Left lung (tissue), 4 donors: ENCODE measurements at regions not wholly inside any gene's neighbourhood (a gene's known extent, or its start where the extent isn't known, plus 50 kb on each side); places are given as distances from the start of the nearest gene placed in this dataset.

Experiments used
- ATAC-seq: fragments of 200-7000 bp; cut with Tn5 transposase; one replicate; pipeline ENCODE4 v1.9.1; 2020; ENCODE audit warnings: moderate library complexity
- DNase-seq, 4 donors: peaks; one replicate each; pipeline ENCODE4 v3.0.0-alpha.2; 2013 to 2020
- H3K27ac ChIP-seq, 2 donors: fragments of 200-600 bp; sonication (generic) in 1 of 2; one replicate each; pipeline versions ENCODE4 v1.5.0 to v1.8.0; 2020 to 2021
- H3K27me3 ChIP-seq, 2 donors: fragments of 200-600 bp; sonication (generic) in 1 of 2; one replicate each; pipeline versions ENCODE4 v1.5.0 to v1.8.0; 2020 to 2021
- H3K36me3 ChIP-seq, 2 donors: fragments of 200-600 bp; sonication (generic) in 1 of 2; one replicate each; pipeline versions ENCODE4 v1.5.0 to v1.8.0; 2020 to 2021
- H3K4me1 ChIP-seq, 2 donors: fragments of 200-600 bp; one replicate each; pipeline ENCODE4 v1.8.0; 2021
- H3K4me3 ChIP-seq, 2 donors: fragments of 200-600 bp; sonication (generic) in 1 of 2; one replicate each; pipeline versions ENCODE4 v1.5.0 to v1.8.0; 2020 to 2021; ENCODE audit warnings: mild to moderate bottlenecking in 1 of 2
- H3K9me3 ChIP-seq, 2 donors: fragments of 200-600 bp; sonication (generic) in 1 of 2; one replicate each; pipeline versions ENCODE4 v1.5.0 to v1.8.0; 2020 to 2021
- intact Hi-C, 2 donors: fragments of 100-400 bp; cut with DNase I; formaldehyde crosslinking; loops; one replicate each; pipeline versions ENCODE4 v1.11.2 to v1.14.2; 2022
- TF ChIP-seq, protein P1 (sequence below), 2 donors: fragments of 200-600 bp; sonication (generic) in 1 of 2; IDR thresholded peaks; one replicate each; pipeline versions ENCODE4 v1.5.0 to v1.8.0; 2021; ENCODE audit warnings: antibody characterized with exemption in 2 of 2
- donor health status: DM: no; HTN: yes; CAD: no.
- donor health status: DM: no; HTN: no; CAD: no.

DNA sequence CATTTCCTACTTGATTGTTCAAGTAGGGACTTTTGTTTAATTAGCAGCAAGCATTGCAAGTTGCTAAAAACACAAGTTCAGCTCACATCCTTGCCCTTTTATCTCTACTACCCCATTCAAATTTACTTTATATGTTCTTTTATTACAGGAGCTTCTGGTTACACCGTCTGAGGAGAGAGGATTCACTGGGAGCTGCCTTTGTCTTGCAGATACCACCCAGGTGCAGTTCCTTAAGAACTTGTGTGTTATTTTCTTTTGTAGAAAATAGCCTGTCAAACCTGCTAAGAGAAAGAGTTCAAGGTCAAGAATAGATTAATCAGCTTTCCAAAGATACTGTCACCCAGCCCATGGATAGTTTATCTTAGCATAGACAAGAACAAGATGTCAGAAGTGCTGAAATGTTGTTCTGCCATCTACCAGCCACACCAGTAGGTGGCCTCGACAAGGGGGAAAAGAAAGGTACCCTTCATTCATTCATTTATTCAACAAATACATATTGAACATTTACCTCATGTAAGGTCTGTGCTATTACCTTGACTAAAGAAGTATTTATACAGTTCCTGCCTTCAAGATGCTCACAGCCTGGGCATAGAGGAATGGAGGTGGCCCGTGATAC lies 750.3 kb downstream of the MAT2B start:
- H3K9me3 ChIP-seq, result peaks cover 0 to 3% of the 10 kb centered on the region in 2 donors
- H3K4me3 ChIP-seq, result no peak overlapping the region
- no peaks in the 10 kb centered on the region for H3K36me3 ChIP-seq
- H3K4me1 ChIP-seq, result no peaks in the 10 kb centered on the region
- TF ChIP-seq, protein P1, sequence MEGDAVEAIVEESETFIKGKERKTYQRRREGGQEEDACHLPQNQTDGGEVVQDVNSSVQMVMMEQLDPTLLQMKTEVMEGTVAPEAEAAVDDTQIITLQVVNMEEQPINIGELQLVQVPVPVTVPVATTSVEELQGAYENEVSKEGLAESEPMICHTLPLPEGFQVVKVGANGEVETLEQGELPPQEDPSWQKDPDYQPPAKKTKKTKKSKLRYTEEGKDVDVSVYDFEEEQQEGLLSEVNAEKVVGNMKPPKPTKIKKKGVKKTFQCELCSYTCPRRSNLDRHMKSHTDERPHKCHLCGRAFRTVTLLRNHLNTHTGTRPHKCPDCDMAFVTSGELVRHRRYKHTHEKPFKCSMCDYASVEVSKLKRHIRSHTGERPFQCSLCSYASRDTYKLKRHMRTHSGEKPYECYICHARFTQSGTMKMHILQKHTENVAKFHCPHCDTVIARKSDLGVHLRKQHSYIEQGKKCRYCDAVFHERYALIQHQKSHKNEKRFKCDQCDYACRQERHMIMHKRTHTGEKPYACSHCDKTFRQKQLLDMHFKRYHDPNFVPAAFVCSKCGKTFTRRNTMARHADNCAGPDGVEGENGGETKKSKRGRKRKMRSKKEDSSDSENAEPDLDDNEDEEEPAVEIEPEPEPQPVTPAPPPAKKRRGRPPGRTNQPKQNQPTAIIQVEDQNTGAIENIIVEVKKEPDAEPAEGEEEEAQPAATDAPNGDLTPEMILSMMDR (IDR thresholded peaks at IDR 0.05), result no peak
- no peak for ATAC-seq
- H3K27ac ChIP-seq, result no peak overlapping the region
- intact Hi-C loops, result no loop called here
- H3K27me3 ChIP-seq, result no peaks in the 10 kb centered on the region
- DNase-seq, result no peak

- Histone ChIP-seq H3K9me3 (peaks cover 0 to 3% of the 10 kb centered on the region in 2 donors), H3K36me3 (no peaks in the 10 kb centered on the region), H3K27ac (no peak overlapping the region), H3K4me3 (no peak overlapping the region), H3K27me3 (no peaks in the 10 kb centered on the region), H3K4me1 (no peaks in the 10 kb centered on the region)
- DNase-seq (no peak), ATAC-seq (no peak)
- intact Hi-C loops, result no loop called here
- TF ChIP-seq, protein P1 (IDR thresholded peaks at IDR 0.05), result no peak
Measured at GRCh38 chr5:164256351-164256750, 750.9 kb downstream of the MAT2B start.

DNA sequence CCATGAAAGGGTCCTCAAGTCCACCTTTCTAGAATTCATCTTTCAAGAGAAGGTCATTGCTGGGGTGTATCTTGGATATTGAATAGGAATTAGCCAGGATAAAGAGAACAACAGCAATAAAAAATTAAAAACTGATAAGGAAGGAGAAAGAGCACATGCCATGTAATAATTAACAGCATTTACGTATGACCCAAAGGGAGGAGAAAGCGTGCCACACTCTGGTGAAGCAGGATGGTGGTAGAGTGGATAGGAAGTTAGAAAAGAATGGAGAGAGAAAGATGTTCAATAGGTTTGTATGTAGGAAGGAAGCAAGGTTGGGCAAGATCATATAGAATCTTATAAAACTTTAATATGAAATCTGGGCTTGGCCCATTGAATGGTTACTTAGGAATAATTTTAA lies 751.5 kb downstream of the MAT2B start:
- H3K9me3 ChIP-seq, result peaks cover 0 to 3% of the 10 kb centered on the region in 2 donors
- H3K27me3 ChIP-seq, result no peaks in the 10 kb centered on the region
- TF ChIP-seq, protein P1 (IDR thresholded peaks at IDR 0.05), result no peak
- no peak overlapping the region for H3K27ac ChIP-seq
- DNase-seq (no peak), ATAC-seq (no peak)
- H3K4me1 ChIP-seq, result no peaks in the 10 kb centered on the region
- H3K36me3 ChIP-seq, result no peaks in the 10 kb centered on the region
- intact Hi-C loops, result no loop called here
- no peak overlapping the region for H3K4me3 ChIP-seq

GRCh38 chr5:164265566-164265965 lies 760.1 kb downstream of the MAT2B start:
- Histone ChIP-seq H3K4me3 (no peak overlapping the region), H3K4me1 (no peaks in the 10 kb centered on the region), H3K36me3 (no peaks in the 10 kb centered on the region), H3K27me3 (no peaks in the 10 kb centered on the region), H3K27ac (no peak overlapping the region), H3K9me3 (peaks cover 0 to 10% of the 10 kb centered on the region in 2 donors)
- TF ChIP-seq, protein P1 (IDR thresholded peaks at IDR 0.05), result no peak
- DNase-seq, result no peak
- no peak for ATAC-seq
- intact Hi-C loops, result no loop called here

GRCh38 chr5:164266571-164266970 lies 761.2 kb downstream of the MAT2B start:
- H3K27ac ChIP-seq, result no peak overlapping the region
- DNase-seq (no peak), ATAC-seq (no peak)
- H3K27me3 ChIP-seq, result no peaks in the 10 kb centered on the region
- intact Hi-C loops, result no loop called here
- TF ChIP-seq, protein P1 (IDR thresholded peaks at IDR 0.05), result no peak
- H3K36me3 ChIP-seq, result no peaks in the 10 kb centered on the region
- no peaks in the 10 kb centered on the region for H3K4me1 ChIP-seq
- no peak overlapping the region for H3K4me3 ChIP-seq
- peaks cover 0 to 10% of the 10 kb centered on the region in 2 donors for H3K9me3 ChIP-seq
